Right renal pelvis (tissue), 4 donors: ENCODE measurements at regions not wholly inside any gene's neighbourhood (a gene's known extent, or its start where the extent isn't known, plus 50 kb on each side); places are given as distances from the start of the nearest gene placed in this dataset.
"Not testable (repeated sequence)": the region's sequence is repeated elsewhere in the genome, so short reads cannot be mapped to it uniquely, and the experiment has no call there.

Experiments used
- DNase-seq, 4 donors: peaks; one replicate each; pipeline ENCODE4 v3.0.0-alpha.2; 2013; ENCODE audit warnings: low read depth in 4 of 4, low spot score in 3 of 4, missing footprints in 1 of 4

DNA sequence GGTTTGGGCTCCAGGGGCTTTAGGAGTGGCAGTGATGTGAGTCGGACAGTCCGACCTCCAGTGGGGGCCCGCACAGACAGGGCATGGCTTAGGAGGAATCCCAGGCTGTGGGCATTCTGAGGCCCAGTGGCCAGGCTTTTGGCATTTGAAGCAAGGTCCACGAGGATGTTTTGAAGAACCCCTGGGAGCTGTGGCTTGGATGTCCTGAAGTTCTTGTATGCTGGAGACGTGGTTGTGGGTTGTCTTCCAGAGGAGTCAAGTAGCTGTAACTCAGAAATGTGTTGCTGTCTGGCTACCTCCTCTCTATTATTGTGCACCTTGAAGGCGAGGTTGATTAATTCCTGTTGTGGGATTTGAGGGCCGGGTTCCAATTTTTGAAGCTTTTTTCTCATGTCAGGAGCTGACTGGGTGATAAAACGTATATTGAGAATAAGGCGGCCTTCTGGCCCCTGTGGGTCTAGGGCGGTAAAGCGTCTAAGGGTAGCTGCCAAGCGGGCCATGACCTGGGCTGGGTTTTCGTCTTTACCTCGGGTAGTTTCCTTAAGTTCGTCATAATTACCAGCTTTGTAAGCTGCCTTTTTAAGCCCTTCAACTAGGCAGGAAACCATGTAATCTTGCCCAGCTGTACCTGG is 67.3 kb upstream of the EZR start:
- not testable (repeated sequence) for DNase-seq

- DNase-seq: not testable (repeated sequence)
Measured at GRCh38 chr6:158881884-158882283, 62.7 kb upstream of the EZR start.

- DNase-seq: not testable (repeated sequence)
Measured at GRCh38 chr6:158881276-158881675, 62.1 kb upstream of the EZR start.

GRCh38 chr6:158879180-158879579 is 60.0 kb upstream of the EZR start:
- DNase-seq: no peak

- no peak for DNase-seq
Measured at GRCh38 chr6:158877716-158878115, 58.5 kb upstream of the EZR start.

DNA sequence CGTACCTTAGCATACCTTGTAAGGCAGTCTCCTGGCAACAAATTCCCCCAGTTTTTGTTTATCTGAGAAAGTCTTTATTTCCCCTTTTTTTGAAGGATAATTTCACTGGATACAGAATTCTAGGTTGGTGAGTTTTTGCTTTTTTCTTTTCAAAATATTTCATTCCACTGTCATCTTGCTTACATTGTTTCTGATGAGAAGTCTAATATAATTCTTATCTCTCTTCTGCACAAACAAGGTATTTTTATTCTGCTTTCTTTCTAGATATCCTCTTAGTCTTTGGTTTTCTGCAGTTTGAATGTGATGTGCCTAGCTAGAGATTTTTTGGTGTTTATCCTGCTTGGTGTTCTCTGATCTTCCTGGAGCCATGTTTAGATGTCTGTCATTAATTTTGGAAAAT is 57.7 kb upstream of the EZR start:
- DNase-seq: no peak

DNA sequence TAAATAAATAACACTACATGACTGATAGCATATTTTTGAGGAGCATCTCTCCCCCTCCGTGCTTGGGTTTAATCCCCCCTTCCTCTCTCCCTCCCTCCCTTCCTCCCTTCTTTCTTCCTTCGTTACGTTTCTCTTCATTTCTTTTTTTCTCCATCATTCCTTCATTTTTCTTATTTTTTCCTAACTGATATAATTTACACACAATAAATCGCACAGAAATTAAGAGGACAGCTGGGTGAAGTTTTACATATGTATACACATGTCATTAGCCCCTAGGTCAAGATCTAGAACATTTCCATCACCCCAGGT is 51.4 kb upstream of the EZR start:
- no peak for DNase-seq

- DNase-seq: peak in 1 of 4 donors; percentile 59
Measured at GRCh38 chr6:158869826-158870648, 50.9 kb upstream of the EZR start.

DNA sequence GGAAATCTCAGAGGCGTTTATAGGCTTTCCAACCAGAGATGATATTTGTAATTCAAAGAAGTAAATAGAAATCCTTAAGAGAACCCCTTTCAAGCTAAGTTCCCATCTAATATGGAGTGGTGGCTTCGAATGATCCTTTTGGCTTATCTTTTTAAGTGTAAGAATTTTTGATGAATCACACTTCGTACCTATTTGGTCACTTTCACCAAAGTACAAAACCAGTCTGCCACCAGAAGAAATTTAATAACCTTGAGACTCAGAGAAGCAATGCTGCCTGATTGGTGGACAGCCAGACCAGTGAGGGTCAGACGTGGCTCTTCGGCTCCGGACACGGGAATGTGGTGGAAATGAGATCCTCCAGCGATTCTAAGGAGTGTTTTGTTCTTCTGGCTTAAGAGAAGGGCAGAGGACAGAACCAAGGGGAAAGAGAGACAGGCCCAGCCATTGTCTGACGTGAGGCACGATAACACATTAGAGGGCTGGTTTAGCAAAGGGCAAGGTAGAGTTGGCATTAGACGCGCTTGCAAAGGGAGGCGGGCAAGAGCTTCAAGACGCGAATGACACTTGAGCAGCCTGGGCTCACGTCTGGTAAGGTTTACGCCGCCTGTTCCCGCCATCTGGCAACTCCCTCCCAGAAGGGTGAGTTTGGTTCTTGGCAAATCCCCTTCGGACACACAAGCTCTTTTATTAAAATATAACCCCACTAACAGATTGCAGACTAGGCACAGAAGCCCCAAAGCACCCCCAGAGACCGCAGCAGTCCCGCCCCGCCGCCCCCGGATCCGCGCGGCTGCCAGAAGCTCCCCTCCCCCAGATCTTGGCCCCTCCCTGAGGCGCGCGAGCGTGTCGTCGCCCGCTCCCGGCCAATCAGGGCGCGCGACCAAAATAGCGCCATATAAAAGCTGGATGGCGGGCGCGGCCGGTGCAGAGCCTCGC is 50.0 kb upstream of the EZR start:
- DNase-seq: peak in 3 of 4 donors; percentile 73 to 80 (median 73)
